Spleen (tissue), 11 donors: ENCODE measurements at regions not wholly inside any gene's neighbourhood (a gene's known extent, or its start where the extent isn't known, plus 50 kb on each side); places are given as distances from the start of the nearest gene placed in this dataset.
"Not testable (repeated sequence)": the region's sequence is repeated elsewhere in the genome, so short reads cannot be mapped to it uniquely, and the experiment has no call there.

ENCODE experiments used
- DNase-seq: peaks from one replicate; pipeline ENCODE4 v3.0.0-alpha.2; 2020
- H3K27ac ChIP-seq, 8 donors: fragments of 200-600 bp; sonication (generic) in 7 of 8; 1 replicate in 4 of 8; 2 replicates in 4 of 8; pipeline versions ENCODE4 v1.5.0 to v1.8.0; 2016 to 2021; ENCODE audit warnings: inconsistent platforms in 4 of 8, mild to moderate bottlenecking in 4 of 8, moderate library complexity in 1 of 8
- H3K27me3 ChIP-seq, 7 donors: fragments of 200-600 bp; sonication (generic) in 6 of 7; replicated peaks in 1 of 7; 1 replicate in 4 of 7; 2 replicates in 3 of 7; pipeline versions ENCODE4 v1.5.0 to v1.8.0; 2016 to 2021; ENCODE audit warnings: inconsistent platforms in 3 of 7, mild to moderate bottlenecking in 1 of 7
- H3K36me3 ChIP-seq, 6 donors: fragments of 200-600 bp; sonication (generic) in 5 of 6; 1 replicate in 4 of 6; 2 replicates in 2 of 6; pipeline versions ENCODE4 v1.5.0 to v1.8.0; 2016 to 2021; ENCODE audit warnings: inconsistent platforms in 2 of 6
- H3K4me1 ChIP-seq, 6 donors: fragments of 200-600 bp; sonication (generic) in 5 of 6; 1 replicate in 3 of 6; 2 replicates in 3 of 6; pipeline versions ENCODE4 v1.5.0 to v1.8.0; 2016 to 2021; ENCODE audit warnings: inconsistent platforms in 3 of 6
- H3K4me3 ChIP-seq, 8 donors: fragments of 200-600 bp; sonication (generic) in 7 of 8; 1 replicate in 4 of 8; 2 replicates in 4 of 8; pipeline versions ENCODE4 v1.5.0 to v1.8.0; 2016 to 2021; ENCODE audit warnings: inconsistent platforms in 4 of 8, mild to moderate bottlenecking in 4 of 8, moderate library complexity in 2 of 8
- H3K9me3 ChIP-seq, 8 donors: fragments of 200-600 bp; sonication (generic) in 7 of 8; 1 replicate in 4 of 8; 2 replicates in 4 of 8; pipeline versions ENCODE4 v1.5.0 to v1.8.0; 2016 to 2021; ENCODE audit warnings: inconsistent platforms in 4 of 8
- CTCF ChIP-seq, 11 experiments: fragments of 200-600 bp in 7 of 11; fragments of 450-650 bp in 4 of 11; sonication (generic) in 4 of 11; IDR thresholded peaks in 8 of 11; conservative IDR thresholded peaks in 3 of 11; 1 replicate in 7 of 11; 2 replicates in 4 of 11; pipeline versions ENCODE4 v1.4.0 to v1.8.0; 2016 to 2021; ENCODE audit warnings: antibody characterized with exemption in 11 of 11, inconsistent platforms in 4 of 11, mild to moderate bottlenecking in 1 of 11
- POLR2A ChIP-seq, 3 donors: fragments of 450-650 bp; IDR thresholded peaks; one replicate each; pipeline ENCODE4 v1.5.1; 2017; ENCODE audit warnings: antibody characterized with exemption in 3 of 3, mild to moderate bottlenecking in 1 of 3
- POLR2AphosphoS5 ChIP-seq, 3 donors: sonication (generic); formaldehyde crosslinking; IDR thresholded peaks; one replicate each; pipeline ENCODE4 v1.5.1; 2017; ENCODE audit warnings: antibody characterized with exemption in 3 of 3
- WGBS, 5 donors: extraction: QIAGEN DNeasy Blood & Tissue Kit in 3 of 5; methylation state at CpG; one replicate each; pipeline versions ENCODE4 v1.1.5 to v1.1.7; 2013 to 2018; 5-methylcytosine and 5-hydroxymethylcytosine counted together
- intact Hi-C: fragments of 100-400 bp; cut with DNase I; formaldehyde crosslinking; loops from one replicate; pipeline ENCODE4 v1.15.0; 2023; ENCODE audit warnings: low total_unique reads
- donor health status: healthy with polysubstance abuse.
- donor health status: DM: no; HTN: no; CAD: no; lungs with moderate emphysema.
- donor health status: DM: no; HTN: no; CAD: no.
- donor health status: Bipolar disorder and iron deficiency.
- donor health status: healthy.
- donor health status: DM: no; HTN: no; CAD: no.
- donor health status: DM: yes; HTN: yes; CAD: no.

GRCh38 chr14:86072116-86072894 lies 542.4 kb downstream of the FLRT2 start:
- intact Hi-C loops = no loop called here
- H3K36me3 ChIP-seq = no peaks in the 10 kb centered on the region
- H3K27me3 ChIP-seq = no peaks in the 10 kb centered on the region
- WGBS, 5 donors = 8 to 14% (median 12%) methylated on average over 5 of the region's 5 CpGs
- H3K4me1 ChIP-seq = no peaks in the 10 kb centered on the region
- no peak overlapping the region for H3K27ac ChIP-seq
- DNase-seq = no peak
- peaks cover 0 to 3% (median 0%) of the 10 kb centered on the region in 8 donors for H3K9me3 ChIP-seq
- TF ChIP-seq POLR2A (IDR thresholded peaks at IDR 0.05) = no peak
- no peak overlapping the region for H3K4me3 ChIP-seq

DNA sequence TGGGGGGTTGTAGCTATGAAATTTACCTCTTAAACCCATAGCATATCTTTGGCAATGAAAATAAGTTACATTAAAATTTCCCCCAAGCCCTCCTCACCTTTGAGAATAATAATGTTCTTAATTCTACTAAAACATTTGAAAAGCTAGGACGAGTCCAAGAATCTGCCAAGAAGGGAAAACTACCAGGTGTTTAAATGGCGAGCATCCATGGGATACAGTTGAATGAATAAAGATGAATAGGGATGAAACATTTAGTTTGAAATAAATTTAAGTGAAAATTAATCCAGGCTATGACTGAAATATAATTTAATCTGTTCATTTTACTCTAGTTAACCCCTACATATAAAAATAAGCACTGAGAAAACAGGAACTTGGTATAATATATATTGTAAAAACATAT lies 536.7 kb downstream of the FLRT2 start:
- 77 to 91% (median 80%) methylated on average over 2 of the region's 2 CpGs for WGBS, 5 donors
- Histone ChIP-seq H3K27me3 (no peaks in the 10 kb centered on the region), H3K4me1 (no peaks in the 10 kb centered on the region), H3K9me3 (peaks cover 0 to 6% (median 0%) of the 10 kb centered on the region in 8 donors), H3K4me3 (no peak overlapping the region), H3K36me3 (no peaks in the 10 kb centered on the region), H3K27ac (no peak overlapping the region)
- DNase-seq = no peak
- no peak for TF ChIP-seq POLR2AphosphoS5 (IDR thresholded peaks at IDR 0.05)
- intact Hi-C loops = no loop called here

DNA sequence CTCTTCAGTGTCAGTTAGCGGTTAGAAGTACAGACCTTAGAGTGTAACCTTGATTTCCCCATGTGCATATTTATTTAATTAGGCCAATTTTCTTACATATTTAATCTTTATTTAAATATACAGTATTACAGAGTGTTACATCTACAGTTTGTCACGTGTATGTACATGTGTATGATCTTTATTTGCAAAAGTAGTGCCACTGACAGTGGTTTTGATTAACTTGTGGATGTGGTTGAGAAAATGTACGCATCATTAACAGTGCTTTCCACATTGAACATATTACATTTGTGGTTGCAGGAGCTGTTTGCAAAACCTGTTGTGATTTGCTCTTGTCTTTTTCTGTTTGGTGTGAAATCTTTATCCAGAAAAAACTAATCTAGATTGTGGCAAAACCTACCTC lies 535.5 kb downstream of the FLRT2 start:
- Histone ChIP-seq H3K27me3 (no peaks in the 10 kb centered on the region), H3K4me1 (no peaks in the 10 kb centered on the region), H3K4me3 (no peak overlapping the region), H3K9me3 (peaks cover 0 to 6% (median 0%) of the 10 kb centered on the region in 8 donors), H3K36me3 (no peaks in the 10 kb centered on the region), H3K27ac (no peak overlapping the region)
- DNase-seq = no peak
- intact Hi-C loops = no loop called here
- no peak for TF ChIP-seq POLR2AphosphoS5 (IDR thresholded peaks at IDR 0.05)
- TF ChIP-seq POLR2A (IDR thresholded peaks at IDR 0.05) = no peak
- no peak for TF ChIP-seq CTCF (IDR thresholded peaks at IDR 0.05 in 8 of 11, conservative IDR thresholded peaks at IDR 0.05 in 3 of 11)
- WGBS, 5 donors = 72 to 87% (median 81%) methylated on average over 3 of the region's 3 CpGs

- H3K27ac ChIP-seq, H3K4me3 ChIP-seq, H3K9me3 ChIP-seq, DNase-seq, H3K27me3 ChIP-seq, H3K36me3 ChIP-seq, H3K4me1 ChIP-seq, intact Hi-C loops: not testable (repeated sequence)
Observed at GRCh38 chr14:86064595-86064994, 534.7 kb downstream of the FLRT2 start.

DNA sequence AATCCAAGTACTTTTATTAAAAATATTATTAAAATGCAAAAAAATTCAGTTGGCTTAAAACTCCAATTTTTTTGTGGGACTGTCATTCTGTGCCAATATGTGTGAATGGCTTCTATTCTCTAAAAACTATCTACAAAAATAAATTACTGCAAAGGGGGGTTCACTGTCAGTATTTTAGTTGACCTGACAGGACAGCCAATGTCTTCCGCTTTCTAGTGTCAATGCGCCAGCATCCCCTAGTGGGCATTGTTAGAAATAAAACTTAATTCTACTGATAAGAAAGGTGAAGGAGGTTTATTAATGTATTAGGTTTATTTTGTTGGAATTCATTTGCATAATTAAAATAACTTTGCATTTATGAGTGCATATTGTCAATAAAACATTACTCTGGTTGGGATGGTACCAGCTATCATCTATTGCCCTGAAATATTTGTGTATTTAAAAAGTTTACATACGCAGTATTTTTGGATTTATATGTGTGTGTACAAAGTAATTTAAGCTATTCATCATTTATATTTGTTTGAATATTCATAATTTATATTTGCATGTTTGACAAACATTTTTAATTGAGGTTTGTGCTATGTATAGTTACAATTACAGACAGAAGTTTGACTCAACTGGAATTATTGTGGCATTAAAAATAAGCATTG lies 527.2 kb downstream of the FLRT2 start:
- no peak for DNase-seq
- WGBS, 5 donors = 63 to 74% (median 68%) methylated on average over 3 of the region's 3 CpGs
- no peak overlapping the region for H3K27ac ChIP-seq
- no peaks in the 10 kb centered on the region for H3K27me3 ChIP-seq
- H3K4me1 ChIP-seq = no peaks in the 10 kb centered on the region
- TF ChIP-seq POLR2AphosphoS5 (IDR thresholded peaks at IDR 0.05) (no peak), POLR2A (IDR thresholded peaks at IDR 0.05) (no peak), CTCF (IDR thresholded peaks at IDR 0.05 in 8 of 11, conservative IDR thresholded peaks at IDR 0.05 in 3 of 11) (peak in 7 of 11 experiments; percentile 5 to 56 (median 35))
- no peaks in the 10 kb centered on the region for H3K9me3 ChIP-seq
- no peaks in the 10 kb centered on the region for H3K36me3 ChIP-seq
- H3K4me3 ChIP-seq = no peak overlapping the region
- intact Hi-C loops = no loop called here
